Dermis blood vessel endothelial cell (primary cell): ENCODE measurements at regions not wholly inside any gene's neighbourhood (a gene's known extent, or its start where the extent isn't known, plus 50 kb on each side); places are given as distances from the start of the nearest gene placed in this dataset.
"Not testable (repeated sequence)": the region's sequence is repeated elsewhere in the genome, so short reads cannot be mapped to it uniquely, and the experiment has no call there.

Source experiments
- DNase-seq: peaks from one replicate; pipeline ENCODE4 v3.0.0; 2010

DNA sequence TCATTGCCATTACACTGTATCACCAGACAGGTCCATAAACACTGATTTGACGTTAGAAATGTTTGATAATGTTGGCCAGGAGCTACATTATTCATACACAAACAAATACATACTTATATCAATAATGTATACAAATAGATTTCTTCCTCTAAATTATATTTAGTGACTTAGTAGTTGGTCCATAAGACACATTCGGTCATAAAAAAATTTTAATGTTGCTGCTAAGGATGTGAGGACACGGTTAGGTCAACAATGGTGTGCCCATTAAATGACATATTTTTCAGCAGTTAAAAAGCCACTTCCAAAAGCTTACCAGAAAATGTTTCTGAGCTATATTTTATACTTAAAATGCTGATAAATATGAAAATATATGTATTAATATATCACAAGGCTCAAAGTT, 1148.7 kb upstream of the TMEM132C start:
- no peak for DNase-seq

DNA sequence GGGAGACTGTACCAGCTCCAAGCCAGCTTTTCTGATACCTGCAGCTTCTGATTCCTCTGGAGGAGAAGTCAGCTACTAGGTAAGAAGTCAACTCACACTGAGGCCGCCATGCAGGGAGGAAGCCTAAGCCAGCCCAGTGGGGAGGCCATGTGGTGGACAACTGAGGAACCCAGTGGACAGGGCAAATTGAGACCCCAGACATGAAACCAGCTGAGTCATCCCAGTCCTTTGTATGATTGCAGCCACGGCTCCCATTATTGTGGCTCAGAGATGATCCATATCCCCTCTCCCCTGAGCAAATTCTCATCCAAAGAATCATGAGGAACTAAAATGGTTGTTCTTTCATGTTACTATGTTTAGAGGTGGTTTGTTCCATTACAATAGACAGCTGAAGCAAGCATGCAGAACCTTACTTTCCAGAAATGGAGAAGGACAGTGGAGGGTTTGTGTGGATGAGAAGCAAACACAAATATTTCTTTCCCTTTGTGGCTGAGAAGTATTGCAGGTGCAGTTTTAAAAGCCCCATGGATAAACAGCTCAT, 1147.3 kb upstream of the TMEM132C start:
- DNase-seq: no peak

DNA sequence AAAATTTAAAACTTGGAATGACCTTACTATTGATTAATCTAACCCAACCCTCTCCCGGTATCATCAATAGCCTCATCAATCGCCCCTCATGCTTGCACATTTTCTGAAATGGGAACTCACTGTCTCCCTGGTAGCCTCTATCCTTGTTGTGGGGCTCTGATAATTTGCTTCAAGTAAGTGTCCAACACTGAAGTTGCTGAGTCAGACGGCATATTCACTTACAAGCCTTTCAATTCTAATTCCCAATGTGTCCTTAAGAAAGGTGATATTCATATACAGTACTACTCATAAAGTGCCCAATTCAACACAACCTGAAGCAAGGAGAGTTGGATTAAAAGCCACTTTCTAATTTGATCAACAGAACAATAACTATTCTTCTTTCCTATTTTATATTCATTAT, 1146.1 kb upstream of the TMEM132C start:
- no peak for DNase-seq

DNA sequence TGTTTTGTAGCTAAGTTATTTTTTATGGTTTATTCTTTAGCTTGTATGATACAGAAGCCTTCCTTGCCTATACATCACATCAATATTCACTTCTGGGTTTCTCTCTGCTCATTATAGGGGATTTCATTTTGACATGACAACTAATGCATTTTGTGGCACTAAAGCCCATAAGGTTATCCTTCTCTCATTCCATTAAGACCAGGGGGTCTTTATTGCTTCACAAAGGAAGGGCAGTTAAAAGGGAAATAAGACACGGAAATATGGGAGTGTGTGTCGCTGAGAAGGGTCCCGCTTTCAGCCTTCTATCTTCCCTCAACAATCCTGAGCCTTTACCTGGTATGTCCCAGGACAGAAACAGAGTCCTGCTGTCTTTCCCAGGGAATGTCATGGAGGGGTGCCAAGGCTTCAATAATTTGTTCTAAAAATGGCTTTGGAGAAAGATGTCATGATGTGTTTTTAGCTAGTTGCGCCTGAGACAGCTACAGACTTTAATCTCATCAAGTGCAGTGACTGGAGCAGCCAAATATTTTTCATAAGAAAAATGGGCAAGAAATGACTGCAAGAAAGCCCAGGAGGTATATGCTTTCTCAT, 1145.4 kb upstream of the TMEM132C start:
- DNase-seq: no peak

DNA sequence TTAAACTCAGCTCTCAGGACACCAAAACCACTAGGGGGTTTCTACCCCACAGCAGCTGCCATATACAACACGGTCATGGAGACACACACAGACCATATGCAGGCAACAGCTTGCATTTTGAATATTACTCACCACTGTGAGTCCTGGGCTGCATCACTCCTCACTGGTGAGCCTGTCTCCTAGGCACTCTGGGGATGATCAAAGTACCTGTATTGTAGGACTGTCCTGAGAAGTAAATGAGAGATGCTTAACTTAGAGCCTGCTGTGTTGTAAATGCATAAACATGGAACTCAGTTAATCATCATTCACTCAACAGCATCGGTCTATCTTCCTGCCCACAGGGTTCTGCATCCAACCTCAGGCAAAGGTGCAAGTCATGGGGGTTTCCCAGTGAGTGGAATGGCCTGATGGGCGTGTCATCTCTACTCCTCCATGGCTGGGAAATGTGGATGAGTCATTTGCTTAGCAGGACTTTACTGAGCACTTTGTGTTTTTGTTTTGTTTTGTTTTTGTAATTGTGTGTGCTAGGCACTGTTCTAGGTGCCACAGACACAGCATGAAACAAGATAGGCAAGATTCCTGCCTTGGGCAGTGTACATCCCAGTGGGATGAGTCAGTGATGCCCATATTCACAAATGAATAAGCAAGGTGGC, 1141.2 kb upstream of the TMEM132C start:
- DNase-seq: no peak

DNA sequence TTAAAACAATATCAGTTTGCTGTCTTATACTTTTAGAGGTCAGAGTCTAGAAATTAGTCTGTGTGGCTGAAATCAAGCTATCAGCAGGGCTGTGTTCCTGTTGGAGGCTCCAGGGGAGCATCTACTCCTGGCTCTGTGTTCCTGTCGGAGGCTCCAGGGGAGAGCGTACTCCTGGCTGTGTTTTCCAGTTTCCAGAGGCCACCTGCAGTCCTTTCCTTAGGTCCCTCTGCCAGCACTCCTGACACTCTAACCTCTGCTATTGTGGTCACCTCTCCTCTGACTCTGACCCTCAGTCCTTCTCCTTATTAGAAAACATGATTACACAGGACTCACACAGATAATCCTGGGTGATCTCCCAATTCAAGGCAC, 1140.7 kb upstream of the TMEM132C start:
- no peak for DNase-seq

DNA sequence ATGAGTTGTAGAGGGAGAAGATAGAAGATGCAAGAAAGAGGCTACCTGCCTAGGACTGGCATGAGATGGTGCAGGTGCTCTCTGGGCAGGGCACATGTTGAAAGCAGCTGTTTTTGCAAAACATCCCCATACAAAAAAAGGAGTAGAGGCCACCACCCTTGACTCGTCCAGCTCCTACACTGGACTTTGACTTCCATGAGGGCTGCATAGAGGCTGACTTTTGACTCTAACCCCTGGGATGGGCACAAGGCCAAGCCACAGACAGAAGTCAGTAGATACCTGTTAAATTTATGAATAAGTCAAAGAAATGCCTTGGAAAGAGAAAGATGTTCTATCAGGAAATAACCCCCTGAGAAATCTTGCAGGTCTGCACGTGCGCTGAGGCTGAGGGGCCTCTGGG, 1139.1 kb upstream of the TMEM132C start:
- DNase-seq: no peak

DNA sequence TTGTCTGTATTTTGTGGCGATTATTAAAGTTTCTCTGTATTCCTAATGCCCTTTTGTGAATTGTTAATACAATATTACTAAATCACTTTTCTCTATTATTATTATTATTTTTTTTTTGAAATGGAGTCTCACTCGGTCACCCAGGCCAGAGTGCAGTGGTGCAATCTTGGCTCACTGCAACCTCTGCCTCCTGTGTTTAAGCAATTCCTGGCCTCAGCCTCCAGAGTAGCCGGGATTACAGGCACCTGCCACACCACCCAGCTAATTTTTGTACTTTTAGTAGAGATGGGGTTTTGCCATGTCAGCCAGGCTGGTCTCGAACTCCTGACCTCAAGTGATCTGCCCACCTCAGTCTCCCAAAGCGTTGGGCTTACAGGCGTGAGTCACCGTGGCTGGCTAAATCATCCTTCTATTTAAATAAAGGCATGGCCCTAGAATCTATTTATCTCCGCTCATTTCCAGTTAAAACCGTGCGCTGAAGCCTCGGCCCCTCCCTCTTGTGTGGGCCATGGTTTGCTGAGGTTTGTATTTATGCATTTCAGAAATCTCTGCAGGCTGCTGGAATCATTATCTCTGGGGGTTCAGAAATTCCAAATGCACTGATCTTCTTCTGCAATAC, 1136.4 kb upstream of the TMEM132C start:
- DNase-seq: no peak

DNA sequence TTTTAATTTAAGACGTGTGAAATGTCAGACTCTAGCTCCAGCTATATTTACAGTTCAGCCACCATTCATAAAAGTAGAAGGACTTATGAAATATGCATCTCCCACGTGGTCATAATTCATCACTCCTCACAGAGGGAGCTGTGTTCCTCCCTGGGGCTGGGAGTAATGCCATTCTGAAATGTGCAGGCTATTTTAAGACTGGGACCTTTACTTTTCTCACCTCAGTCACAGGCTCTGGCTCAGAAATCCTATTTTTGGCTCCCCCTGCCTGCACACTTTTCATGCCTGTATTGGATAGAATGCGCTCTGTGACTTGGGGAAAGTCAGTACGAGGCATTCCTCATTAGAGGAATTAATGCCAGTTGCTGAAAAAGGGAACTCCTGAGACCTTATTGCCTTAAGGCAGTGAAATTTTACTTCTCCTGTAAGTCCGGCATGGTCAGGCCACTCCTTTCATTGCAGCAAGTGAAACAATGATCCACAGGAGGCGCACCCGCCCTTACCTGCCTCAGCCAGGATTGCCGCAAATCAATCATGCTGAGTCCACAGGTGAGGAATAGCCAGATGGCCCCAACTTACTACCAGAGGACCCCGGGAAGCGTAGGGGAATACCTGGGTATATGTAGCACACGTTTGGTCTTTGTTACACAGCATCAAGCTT, 1133.2 kb upstream of the TMEM132C start:
- no peak for DNase-seq

DNA sequence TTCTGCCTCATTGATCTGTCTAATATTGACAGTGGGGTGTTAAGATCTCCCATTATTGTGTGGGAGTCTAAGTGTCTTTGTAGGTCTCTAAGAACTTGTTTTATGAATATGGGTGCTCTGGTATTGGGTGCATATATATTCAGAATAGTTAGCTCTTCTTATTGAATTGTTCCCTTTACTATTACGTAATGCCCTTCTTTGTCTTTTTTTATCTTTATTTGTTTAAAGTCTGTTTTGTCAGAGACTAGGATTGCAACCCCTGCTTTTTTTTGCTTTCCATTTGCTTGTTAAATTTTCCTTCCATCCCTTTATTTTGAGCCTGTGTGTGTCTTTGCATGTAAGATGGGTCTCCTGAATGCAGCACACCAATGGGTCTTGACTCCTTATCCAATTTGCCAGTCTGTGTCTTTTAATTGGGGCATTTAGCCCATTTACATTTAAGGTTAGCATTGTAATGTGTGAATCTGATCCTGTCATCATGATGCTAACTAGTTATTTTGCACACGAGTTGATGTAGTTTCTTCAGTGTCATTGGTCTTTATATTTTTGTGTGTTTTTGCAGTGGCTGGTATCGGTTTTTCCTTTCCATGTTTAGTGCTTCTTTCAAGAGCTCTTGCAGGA, 1126.0 kb upstream of the TMEM132C start:
- not testable (repeated sequence) for DNase-seq

DNA sequence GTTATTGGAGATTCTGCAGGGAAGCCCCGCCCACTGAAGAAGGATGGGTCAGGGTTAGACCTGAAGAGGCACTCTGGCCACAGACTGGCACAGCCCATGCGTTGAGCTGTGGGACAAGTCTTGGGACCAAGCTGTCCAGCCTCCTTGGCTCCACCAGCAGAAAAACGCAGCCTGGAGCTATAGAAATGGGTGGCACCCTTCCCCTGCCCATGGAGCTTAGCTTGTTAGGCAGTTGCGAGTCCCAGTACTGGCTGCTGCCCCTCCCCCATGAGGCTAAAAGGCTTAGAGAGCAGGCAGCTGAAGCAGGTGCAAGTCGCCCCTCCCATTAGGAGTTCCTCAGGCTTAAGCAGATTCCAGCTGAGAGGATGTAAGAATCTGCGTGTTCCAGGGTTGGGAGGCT, 1124.0 kb upstream of the TMEM132C start:
- no peak for DNase-seq

DNA sequence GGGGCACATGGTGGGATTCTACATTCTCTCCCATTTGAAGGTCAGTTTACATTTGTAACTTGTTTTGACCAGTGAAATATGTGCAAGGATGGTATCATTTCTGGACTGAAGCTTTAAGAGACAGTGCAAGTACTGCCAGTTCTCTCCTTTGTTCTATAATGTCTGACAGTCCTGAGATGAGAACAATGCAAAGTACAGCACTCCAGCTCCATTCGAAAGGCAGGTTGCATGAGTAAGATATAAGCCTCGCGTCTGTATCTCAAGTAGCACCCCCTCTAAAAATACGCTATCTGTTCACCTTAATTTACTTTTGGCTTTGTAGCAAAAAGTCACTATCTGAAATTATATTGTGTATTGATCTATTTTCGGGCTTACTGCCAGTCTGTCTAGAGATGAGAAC, 1122.2 kb upstream of the TMEM132C start:
- DNase-seq: no peak

DNA sequence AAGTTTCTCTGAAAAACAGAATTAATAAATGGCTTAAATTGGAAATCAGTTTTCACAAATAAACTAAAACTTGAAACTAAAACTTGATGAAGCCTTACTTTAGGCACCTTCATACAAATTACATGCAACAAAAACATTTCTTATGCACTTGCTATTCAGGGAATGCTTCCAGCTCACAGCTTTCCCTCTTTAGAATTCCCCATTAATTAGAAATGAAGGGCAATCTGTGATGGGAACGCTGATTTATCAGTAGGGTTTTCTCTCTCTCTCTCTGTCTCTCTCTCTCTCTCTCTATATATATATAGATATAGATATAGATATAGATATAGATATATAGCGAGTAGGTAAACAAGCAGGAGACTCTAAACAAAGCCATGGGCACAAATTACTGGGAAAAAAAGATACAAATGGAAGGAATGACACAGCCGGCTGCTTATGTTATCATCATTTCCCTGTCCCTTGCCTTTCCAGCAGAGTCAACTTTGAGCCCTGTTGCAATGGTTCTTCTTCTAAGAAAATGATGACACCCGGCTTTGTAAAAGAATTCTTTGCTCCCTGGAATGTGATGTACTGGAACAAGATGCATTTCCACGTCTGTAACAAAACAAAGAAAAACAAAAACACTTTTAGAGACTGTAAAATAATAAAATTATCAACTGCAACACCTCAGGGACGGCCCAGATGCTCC, 1121.6 kb upstream of the TMEM132C start:
- no peak for DNase-seq

DNA sequence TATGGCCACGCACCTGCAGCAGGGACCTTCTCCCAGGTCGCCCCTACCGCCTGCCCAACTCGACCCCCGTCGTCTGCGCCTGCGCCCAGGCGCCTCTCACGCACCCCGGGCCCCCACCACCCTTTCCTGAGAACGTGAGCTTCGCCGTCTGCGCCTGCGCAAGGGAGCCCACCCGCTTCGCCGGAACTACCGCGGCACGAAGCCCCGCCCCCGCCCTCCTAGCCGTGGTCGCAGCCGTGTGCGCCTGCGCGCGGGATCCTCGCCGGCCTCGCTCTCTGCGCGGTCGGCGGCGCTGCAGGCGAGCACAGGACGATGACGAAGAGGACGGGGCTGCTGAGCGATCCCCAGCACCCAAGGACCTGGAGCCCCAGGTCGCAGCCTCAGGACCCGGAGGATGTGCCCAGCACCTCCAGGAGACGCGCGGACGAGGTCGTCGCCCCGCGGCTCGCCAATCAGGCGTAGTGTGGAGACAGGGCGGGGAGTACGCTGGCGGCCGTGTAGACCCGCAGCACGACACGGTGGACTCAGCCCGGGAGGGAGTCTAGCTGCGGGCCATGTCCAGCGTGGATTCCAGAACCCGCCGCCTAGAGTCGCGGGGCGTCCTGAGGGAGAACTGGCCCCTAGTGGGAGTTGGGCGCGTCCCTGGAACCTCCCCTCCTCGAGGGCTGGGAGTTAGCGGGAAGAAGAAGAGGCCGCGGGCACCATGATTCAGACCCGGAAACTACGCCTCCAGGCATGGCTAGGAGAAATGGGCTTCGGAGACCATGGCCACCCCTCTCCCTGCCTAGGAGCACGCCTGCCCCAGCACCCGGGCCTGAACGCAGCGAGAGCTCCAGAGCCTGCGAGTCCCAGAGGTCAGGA, 1120.8 kb upstream of the TMEM132C start:
- DNase-seq: no peak

DNA sequence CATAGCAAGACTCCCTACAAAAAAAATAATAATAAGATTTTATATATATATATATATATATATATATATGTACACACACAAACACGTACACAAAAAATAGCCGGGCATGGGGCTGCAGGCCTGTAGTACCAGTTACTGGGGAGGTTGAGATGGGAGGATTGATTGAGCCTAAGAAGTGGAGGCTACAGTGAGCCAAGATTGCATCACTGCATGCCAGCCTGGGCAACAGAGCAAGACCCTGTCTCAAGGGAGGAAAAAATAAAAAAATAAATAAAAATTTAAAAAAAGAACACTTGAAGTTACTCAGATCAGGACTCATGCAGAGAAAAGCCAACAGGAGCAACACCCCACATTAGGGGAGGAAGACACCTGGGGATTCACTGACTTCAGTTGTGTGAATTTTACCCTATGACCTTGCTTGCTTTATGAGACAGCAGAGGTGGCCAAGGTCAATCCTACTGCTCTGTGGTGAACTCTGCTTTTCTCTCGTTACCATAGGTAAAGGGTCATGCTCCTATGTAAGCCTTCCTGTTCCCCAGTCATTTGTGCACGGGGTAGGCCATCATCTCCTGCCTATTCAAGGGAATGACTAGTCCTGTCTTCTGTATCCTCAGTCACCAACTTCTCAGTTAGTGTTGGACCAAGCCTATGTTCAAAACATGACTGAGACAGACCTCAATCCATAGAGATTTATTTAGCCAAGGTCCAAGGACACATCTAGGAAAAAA, 1119.8 kb upstream of the TMEM132C start:
- DNase-seq: no peak

DNA sequence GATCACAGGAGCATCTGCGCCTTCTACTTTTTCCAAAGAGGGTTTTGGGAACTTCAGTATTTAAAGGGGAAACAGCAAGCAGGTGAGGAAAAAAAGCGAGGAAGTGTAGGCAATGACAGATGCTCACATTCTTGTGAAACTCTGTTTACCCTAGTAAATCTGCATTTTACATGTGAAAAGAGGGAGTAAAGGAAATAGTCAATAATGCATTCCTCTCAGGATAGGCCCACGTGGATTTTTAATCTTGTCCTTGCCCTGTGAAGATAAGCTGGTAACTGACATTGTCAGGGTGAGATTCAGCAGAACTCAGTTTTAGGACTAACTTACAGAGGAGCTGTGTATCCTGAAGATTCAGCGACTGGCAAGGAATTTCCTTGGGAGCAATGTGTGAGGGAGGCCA, 1119.2 kb upstream of the TMEM132C start:
- no peak for DNase-seq

DNA sequence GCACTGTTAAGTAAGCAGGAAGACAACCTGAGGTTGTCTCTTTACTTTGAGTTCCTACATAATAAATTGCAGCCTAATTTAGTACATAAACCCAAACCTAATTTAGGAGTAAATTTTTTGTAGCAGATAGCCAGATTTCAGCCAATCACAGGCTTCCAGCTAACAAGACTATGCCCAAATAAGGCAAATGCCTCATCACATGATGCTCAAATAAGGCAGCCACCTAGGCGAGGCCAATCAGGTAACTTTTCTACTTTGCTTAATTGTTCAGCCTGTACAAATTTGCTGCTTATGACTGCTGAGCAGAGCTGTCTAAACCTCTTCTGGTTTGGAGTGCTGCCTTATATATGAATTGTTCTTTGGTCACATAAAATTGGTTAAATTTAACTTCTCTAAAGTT, 1118.7 kb upstream of the TMEM132C start:
- no peak for DNase-seq

DNA sequence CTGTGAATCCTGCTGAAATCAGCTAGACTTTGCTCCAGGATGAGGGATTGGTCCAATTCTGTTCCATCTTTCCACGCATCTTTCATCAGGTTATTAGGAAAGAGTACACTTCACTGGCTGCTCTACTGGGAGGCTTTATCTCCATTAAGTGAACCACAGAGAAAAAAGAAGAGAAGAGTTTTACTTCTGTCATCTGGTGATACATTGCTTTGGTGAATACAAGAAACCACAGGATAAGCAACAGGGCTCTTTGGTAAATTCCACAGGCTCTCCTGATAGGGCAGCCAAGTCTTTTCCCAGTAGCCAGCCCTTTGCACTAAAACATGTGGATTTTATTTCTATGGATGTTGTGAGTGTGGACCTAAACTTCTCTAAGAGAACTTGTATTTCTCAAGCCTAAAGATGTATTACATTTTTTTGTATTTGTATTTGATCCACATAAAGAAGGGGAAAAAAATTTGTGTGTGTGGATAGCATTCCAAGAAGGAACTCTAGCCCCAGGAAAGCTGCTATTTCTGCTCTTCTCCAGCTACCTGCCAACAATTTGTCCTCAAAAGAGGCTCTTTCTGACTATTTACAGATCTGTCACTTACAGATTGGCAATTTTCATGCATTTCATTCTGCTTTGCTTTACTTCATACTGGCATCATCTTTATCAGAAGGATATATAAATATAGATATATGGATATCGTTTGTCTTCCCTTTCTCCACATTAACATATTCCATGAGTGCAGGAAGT, 1117.6 kb upstream of the TMEM132C start:
- DNase-seq: no peak

DNA sequence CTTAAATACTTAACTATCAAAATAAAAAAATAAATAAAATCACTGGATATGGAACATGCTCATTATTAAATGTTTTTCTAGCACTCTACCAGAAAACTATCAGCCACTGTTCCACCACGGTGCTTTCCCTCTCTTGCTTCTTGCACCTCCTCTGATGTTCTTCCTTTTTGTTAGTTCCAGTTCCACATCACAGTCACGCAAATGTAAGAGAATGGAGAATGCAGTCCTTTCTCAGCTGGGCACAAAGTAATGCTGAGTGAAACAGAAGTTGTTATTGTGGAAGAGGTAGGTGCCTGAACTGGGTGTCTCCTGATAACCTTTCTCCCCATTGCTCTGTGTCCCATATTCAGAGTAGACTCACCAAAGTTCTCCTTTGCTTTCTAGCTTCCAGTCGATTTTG, 1116.9 kb upstream of the TMEM132C start:
- DNase-seq: no peak

DNA sequence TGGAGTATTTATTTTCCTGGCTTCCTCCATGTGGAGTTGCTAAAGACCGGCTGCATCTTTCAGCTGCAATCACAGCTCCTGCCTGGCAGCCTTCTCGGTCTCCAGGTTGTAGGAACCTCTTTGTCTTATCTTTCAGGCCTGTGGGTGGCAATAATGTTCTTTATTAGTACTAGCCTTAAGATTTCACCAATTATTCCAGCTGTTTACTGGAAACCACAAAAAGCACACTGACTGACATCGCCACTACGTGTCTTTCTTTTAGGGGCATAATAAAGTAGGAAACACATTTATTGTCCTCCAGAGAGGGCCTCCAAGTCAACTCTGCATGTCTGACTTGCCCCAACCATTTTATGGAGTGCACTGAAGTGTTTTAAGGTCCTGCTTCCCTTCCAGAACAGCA, 1116.5 kb upstream of the TMEM132C start:
- DNase-seq: no peak
